ENCODE measurements at regions not wholly inside any gene's neighbourhood (a gene's known extent, or its start where the extent isn't known, plus 50 kb on each side); places are given as distances from the start of the nearest gene placed in this dataset.

DNA sequence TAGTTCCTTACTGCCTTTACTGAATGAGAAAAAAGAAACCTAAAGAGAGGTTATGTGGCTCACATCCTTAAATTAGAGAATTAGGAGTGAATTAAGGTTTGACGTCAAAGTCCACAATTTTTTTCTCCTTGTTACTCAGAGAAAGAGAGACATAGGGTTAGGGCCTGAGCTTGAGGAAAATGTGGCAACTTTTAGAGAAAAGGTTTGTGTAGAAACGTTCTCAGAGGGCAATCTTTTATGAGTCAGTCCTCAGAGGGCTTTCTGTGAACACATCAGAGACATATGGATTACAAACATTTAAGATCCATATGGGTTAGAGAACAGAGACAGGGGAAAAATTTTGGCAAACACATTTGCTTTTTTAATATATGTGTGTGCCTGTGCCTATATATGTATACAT lies 242.8 kb downstream of the TGFB2 start:
- H3K36me3 ChIP-seq, result no peaks in the 10 kb centered on the region
- no peak for ATAC-seq
- DNase-seq, result no peak

DNA sequence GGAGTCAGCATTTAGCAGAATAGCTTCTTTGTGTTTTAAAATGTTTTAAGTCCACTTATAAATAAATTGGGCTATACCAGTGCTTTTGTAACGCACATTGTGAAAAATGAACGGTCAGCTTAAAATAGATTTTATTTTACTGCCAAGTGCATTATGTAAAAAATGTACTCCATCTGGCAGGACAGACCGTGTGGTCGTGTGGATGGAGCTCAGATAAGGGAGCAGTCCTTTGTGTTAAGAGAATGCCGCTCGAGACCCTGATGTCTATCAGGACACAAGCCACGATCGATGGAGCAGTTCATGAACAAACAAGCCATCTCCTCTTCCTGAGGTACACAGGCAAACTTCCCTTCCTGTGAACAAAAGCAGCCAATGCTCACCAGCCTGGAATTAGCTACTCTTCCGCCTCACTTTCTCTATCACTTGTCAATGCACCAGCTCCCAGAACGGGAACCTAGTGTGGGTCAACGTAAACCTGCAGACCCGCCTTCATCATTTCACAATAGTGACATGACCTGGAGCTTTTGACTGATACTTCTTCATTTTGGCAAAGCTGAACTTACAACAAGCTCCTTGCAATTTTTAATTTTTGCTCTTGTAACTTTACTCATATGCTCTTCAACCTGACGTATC lies 243.5 kb downstream of the TGFB2 start:
- Histone ChIP-seq H3K27ac (no peak overlapping the region), H3K4me1 (peaks cover 7% of the 10 kb centered on the region), H3K9me3 (no peaks in the 10 kb centered on the region), H3K27me3 (ENCODE audit: low read depth) (no peaks in the 10 kb centered on the region), H3K4me3 (no peak overlapping the region), H3K36me3 (no peaks in the 10 kb centered on the region)
- DNase-seq, result no peak
- no peak for ATAC-seq
- intact Hi-C loops (cut with DNase I), result no loop called here
- TF ChIP-seq, protein P1, sequence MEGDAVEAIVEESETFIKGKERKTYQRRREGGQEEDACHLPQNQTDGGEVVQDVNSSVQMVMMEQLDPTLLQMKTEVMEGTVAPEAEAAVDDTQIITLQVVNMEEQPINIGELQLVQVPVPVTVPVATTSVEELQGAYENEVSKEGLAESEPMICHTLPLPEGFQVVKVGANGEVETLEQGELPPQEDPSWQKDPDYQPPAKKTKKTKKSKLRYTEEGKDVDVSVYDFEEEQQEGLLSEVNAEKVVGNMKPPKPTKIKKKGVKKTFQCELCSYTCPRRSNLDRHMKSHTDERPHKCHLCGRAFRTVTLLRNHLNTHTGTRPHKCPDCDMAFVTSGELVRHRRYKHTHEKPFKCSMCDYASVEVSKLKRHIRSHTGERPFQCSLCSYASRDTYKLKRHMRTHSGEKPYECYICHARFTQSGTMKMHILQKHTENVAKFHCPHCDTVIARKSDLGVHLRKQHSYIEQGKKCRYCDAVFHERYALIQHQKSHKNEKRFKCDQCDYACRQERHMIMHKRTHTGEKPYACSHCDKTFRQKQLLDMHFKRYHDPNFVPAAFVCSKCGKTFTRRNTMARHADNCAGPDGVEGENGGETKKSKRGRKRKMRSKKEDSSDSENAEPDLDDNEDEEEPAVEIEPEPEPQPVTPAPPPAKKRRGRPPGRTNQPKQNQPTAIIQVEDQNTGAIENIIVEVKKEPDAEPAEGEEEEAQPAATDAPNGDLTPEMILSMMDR (IDR thresholded peaks at IDR 0.05), result no peak

More for the DNA sequence above, 242.8 kb downstream of the TGFB2 start:
- Histone ChIP-seq H3K4me3 (no peak overlapping the region), H3K4me1 (peaks cover 7% of the 10 kb centered on the region), H3K27ac (no peak overlapping the region), H3K27me3 (ENCODE audit: low read depth) (no peaks in the 10 kb centered on the region), H3K9me3 (no peaks in the 10 kb centered on the region)
- intact Hi-C loops (cut with DNase I), result no loop called here
- TF ChIP-seq, protein P1 (IDR thresholded peaks at IDR 0.05), result no peak

DNA sequence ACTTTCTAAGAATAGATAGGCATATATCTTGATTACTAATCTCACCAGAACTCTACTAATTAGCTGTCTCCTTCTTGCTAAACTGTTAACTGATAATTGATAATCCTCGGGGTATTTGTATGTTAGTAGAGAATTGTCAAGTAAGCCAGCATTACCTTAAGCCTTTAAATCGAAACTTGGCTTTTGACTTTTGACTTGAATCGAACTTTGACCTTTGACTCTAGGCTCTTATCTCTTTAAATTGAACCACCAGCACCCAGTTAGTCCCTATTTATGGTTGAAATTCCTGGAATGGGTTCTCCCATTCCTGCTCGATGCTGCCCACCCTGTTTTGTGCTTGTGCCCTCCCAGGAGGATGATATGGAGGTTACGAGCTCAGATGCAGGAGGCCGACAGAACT lies 244.4 kb downstream of the TGFB2 start:
- H3K4me3 ChIP-seq, result no peak overlapping the region
- TF ChIP-seq, protein P1 (IDR thresholded peaks at IDR 0.05), result no peak
- H3K27ac ChIP-seq, result no peak overlapping the region
- H3K36me3 ChIP-seq, result no peaks in the 10 kb centered on the region
- H3K9me3 ChIP-seq, result no peaks in the 10 kb centered on the region
- no peaks in the 10 kb centered on the region for H3K27me3 ChIP-seq (ENCODE audit: low read depth)
- ATAC-seq (no peak), DNase-seq (no peak)
- intact Hi-C loops (cut with DNase I), result no loop called here
- H3K4me1 ChIP-seq, result peaks cover 7% of the 10 kb centered on the region

DNA sequence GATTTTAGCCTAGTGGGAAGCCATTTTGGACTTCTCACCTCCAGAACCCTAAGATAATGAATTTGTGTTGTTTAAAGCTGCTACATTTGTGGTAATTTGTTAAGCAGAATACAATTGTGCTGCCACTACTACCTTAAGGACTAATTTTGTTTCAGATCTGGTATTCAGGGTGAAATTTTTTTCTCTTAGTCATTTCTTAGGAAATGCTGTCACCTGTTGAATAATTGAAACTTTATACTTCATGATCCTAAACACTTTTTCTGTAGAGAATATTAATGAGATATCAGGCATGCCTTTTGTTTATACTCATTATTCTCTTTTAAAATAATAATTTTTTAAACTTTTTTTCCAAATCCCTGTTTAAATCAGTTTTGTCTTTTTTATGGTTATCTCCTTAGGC lies 246.8 kb downstream of the TGFB2 start:
- ATAC-seq, result no peak
- Histone ChIP-seq H3K9me3 (no peaks in the 10 kb centered on the region), H3K27ac (no peak overlapping the region), H3K4me1 (peaks cover 7% of the 10 kb centered on the region), H3K27me3 (ENCODE audit: low read depth) (no peaks in the 10 kb centered on the region), H3K36me3 (no peaks in the 10 kb centered on the region), H3K4me3 (no peak overlapping the region)
- no peak for DNase-seq
- intact Hi-C loops (cut with DNase I), result no loop called here
- TF ChIP-seq, protein P1 (IDR thresholded peaks at IDR 0.05), result no peak

DNA sequence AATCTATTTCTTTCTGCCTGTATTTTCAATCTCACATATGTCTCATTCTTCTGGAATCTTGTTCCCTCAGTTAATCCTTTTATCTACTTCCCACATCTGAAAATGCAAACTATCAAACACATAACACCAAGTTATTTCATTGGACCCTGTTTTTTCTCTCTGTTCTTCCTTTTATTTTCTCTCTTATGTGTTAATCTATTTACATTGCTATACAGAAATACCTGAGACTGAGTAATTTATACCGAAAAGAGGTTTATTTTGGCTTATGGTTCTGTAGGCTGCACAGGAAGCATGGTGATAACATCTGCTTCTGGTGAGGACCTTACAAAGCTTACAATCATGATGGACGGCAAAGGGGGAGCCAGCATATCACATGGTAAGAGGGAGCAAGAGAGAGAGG lies 247.6 kb downstream of the TGFB2 start:
- Histone ChIP-seq H3K27me3 (ENCODE audit: low read depth) (no peaks in the 10 kb centered on the region), H3K36me3 (no peaks in the 10 kb centered on the region), H3K4me3 (no peak overlapping the region), H3K27ac (no peak overlapping the region), H3K9me3 (no peaks in the 10 kb centered on the region), H3K4me1 (peaks cover 7% of the 10 kb centered on the region)
- DNase-seq (no peak), ATAC-seq (no peak)
- intact Hi-C loops (cut with DNase I), result no loop called here
- TF ChIP-seq, protein P1 (IDR thresholded peaks at IDR 0.05), result no peak

Data from lower lobe of right lung (tissue), 2 donors.